Endodermal cell (in vitro differentiated cells): ENCODE measurements at regions not wholly inside any gene's neighbourhood (a gene's known extent, or its start where the extent isn't known, plus 50 kb on each side); places are given as distances from the start of the nearest gene placed in this dataset.

Source experiments
- DNase-seq: peaks from one replicate; pipeline ENCODE4 v3.0.0-alpha.2; 2017
- H3K27ac ChIP-seq: 2 replicates; pipeline ENCODE4 v1.5.1; 2013; ENCODE audit warnings: mild to moderate bottlenecking, low read depth, low read length, moderate library complexity
- H3K27me3 ChIP-seq: 2 replicates; pipeline ENCODE4 v1.6.1; 2013; ENCODE audit warnings: mild to moderate bottlenecking, low read length, moderate library complexity; ENCODE audit not compliant: insufficient read depth, control insufficient read depth, poor library complexity, severe bottlenecking
- H3K36me3 ChIP-seq: 2 replicates; pipeline ENCODE4 v1.7.0; 2013; ENCODE audit warnings: mild to moderate bottlenecking, low read length, moderate library complexity; ENCODE audit not compliant: control insufficient read depth, insufficient read depth
- H3K4me1 ChIP-seq: one replicate; pipeline ENCODE4 v1.7.0; 2013; ENCODE audit warnings: low read length; ENCODE audit not compliant: control insufficient read depth, insufficient read depth
- H3K4me3 ChIP-seq: 2 replicates; pipeline ENCODE4 v1.5.1; 2013; ENCODE audit warnings: mild to moderate bottlenecking, low read length, moderate library complexity
- H3K9ac ChIP-seq: 2 replicates; pipeline ENCODE4 v1.6.1; 2013; ENCODE audit warnings: mild to moderate bottlenecking, low read length, moderate library complexity; ENCODE audit not compliant: poor library complexity, severe bottlenecking; ENCODE audit errors: extremely low read depth
- H3K9me3 ChIP-seq: 2 replicates; pipeline ENCODE4 v1.6.1; 2013; ENCODE audit warnings: mild to moderate bottlenecking, low read length, moderate library complexity; ENCODE audit not compliant: control insufficient read depth
- H3K27ac Mint-ChIP-seq: 2 replicates; pipeline ENCODE4 v1.8.0; 2020; ENCODE audit warnings: mixed read lengths
- H3K27me3 Mint-ChIP-seq: 2 replicates; pipeline ENCODE4 v1.8.0; 2021; ENCODE audit warnings: mild to moderate bottlenecking, mixed read lengths; ENCODE audit not compliant: insufficient read depth
- H3K36me3 Mint-ChIP-seq: 2 replicates; pipeline ENCODE4 v1.8.0; 2020; ENCODE audit warnings: low read depth, mixed read lengths
- H3K4me1 Mint-ChIP-seq: 2 replicates; pipeline ENCODE4 v1.8.0; 2020; ENCODE audit warnings: mixed read lengths
- H3K4me3 Mint-ChIP-seq: 2 replicates; pipeline ENCODE4 v1.8.0; 2020; ENCODE audit warnings: mild to moderate bottlenecking, moderate library complexity, mixed read lengths
- H3K9me3 Mint-ChIP-seq: 2 replicates; pipeline ENCODE4 v1.8.0; 2020; ENCODE audit warnings: mild to moderate bottlenecking, mixed read lengths
- WGBS, 2 experiments: methylation state at CpG; one replicate each; pipeline versions ENCODE4 v1.1.5 to v1.1.7; 2013; ENCODE audit warnings: missing lambda C conversion rate in 2 of 2, mixed read lengths in 1 of 2; ENCODE audit not compliant: insufficient coverage in 1 of 2, insufficient read length in 1 of 2; 5-methylcytosine and 5-hydroxymethylcytosine counted together
- TF ChIP-seq, protein P1 (sequence below): fragments of 200-600 bp; sonication (generic); conservative IDR thresholded peaks from 2 replicates; pipeline ENCODE4 v1.5.0; 2021; ENCODE audit warnings: antibody characterized with exemption, mild to moderate bottlenecking

- Histone ChIP-seq H3K27me3 (no peaks in the 10 kb centered on the region), H3K27ac (no peak overlapping the region), H3K9me3 (no peaks in the 10 kb centered on the region), H3K36me3 (no peaks in the 10 kb centered on the region), H3K9ac (no peak overlapping the region), H3K4me3 (no peak overlapping the region), H3K4me1 (peaks cover 9% of the 10 kb centered on the region)
- Mint-ChIP-seq H3K9me3 (peaks cover 2% of the 10 kb centered on the region), H3K27ac (peak overlapping the region; percentile 76), H3K27me3 (no peaks in the 10 kb centered on the region), H3K36me3 (no peaks in the 10 kb centered on the region), H3K4me1 (peaks cover 35% of the 10 kb centered on the region), H3K4me3 (no peak overlapping the region)
- DNase-seq = peak; percentile 66
- WGBS, 2 experiments = 64 to 66% methylated on average over 6 of the region's 7 CpGs
- TF ChIP-seq, protein P1, sequence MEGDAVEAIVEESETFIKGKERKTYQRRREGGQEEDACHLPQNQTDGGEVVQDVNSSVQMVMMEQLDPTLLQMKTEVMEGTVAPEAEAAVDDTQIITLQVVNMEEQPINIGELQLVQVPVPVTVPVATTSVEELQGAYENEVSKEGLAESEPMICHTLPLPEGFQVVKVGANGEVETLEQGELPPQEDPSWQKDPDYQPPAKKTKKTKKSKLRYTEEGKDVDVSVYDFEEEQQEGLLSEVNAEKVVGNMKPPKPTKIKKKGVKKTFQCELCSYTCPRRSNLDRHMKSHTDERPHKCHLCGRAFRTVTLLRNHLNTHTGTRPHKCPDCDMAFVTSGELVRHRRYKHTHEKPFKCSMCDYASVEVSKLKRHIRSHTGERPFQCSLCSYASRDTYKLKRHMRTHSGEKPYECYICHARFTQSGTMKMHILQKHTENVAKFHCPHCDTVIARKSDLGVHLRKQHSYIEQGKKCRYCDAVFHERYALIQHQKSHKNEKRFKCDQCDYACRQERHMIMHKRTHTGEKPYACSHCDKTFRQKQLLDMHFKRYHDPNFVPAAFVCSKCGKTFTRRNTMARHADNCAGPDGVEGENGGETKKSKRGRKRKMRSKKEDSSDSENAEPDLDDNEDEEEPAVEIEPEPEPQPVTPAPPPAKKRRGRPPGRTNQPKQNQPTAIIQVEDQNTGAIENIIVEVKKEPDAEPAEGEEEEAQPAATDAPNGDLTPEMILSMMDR = no peak
These were observed 190.1 kb downstream of the KLF5 start for GRCh38 chr13:73248711-73249580.

DNA sequence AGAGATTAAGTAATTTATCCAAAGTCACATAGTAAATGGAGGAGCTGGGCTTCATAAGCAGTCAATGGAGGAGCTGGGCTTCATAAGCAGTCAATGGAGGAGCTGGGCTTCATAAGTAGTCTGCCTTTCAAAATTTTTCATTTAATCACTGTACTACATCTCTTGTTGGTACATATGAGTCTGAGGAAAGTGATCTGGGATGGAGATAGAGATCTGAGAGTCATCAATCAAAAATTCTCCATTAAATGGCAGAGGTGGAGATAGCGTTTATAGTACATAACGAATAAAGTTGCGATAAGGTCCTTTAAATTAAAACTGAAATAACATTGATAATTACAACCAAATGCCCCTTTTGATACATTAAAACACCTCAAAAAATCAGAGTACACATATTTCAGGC is 189.3 kb downstream of the KLF5 start:
- 97% methylated on average over 3 of the region's 3 CpGs; no CpG with 5 or more reads in 1 of the 2 experiments for WGBS, 2 experiments

GRCh38 chr13:73245246-73245645 is 186.4 kb downstream of the KLF5 start:
- H3K9me3 Mint-ChIP-seq = peaks cover under 1% of the 10 kb centered on the region
- H3K4me1 ChIP-seq = peaks cover 5% of the 10 kb centered on the region
- no peak overlapping the region for H3K27ac ChIP-seq
- H3K9ac ChIP-seq = no peak overlapping the region
- H3K9me3 ChIP-seq = no peaks in the 10 kb centered on the region
- DNase-seq = no peak
- no peak overlapping the region for H3K4me3 Mint-ChIP-seq
- no peaks in the 10 kb centered on the region for H3K36me3 ChIP-seq
- 91% methylated on average over 6 of the region's 6 CpGs; no CpG with 5 or more reads in 1 of the 2 experiments for WGBS, 2 experiments
- H3K36me3 Mint-ChIP-seq = no peaks in the 10 kb centered on the region
- H3K4me1 Mint-ChIP-seq = peaks cover 21% of the 10 kb centered on the region
- H3K27ac Mint-ChIP-seq = no peak overlapping the region
- no peaks in the 10 kb centered on the region for H3K27me3 Mint-ChIP-seq
- no peak overlapping the region for H3K4me3 ChIP-seq
- H3K27me3 ChIP-seq = no peaks in the 10 kb centered on the region
- TF ChIP-seq, protein P1 = no peak

More for the DNA sequence above, 189.3 kb downstream of the KLF5 start:
- H3K27ac ChIP-seq = no peak overlapping the region
- Mint-ChIP-seq H3K4me3 (no peak overlapping the region), H3K27ac (no peak overlapping the region), H3K9me3 (peaks cover 2% of the 10 kb centered on the region), H3K36me3 (no peaks in the 10 kb centered on the region), H3K4me1 (peaks cover 35% of the 10 kb centered on the region), H3K27me3 (no peaks in the 10 kb centered on the region)
- DNase-seq = no peak
- no peak overlapping the region for H3K9ac ChIP-seq
- H3K36me3 ChIP-seq = no peaks in the 10 kb centered on the region
- H3K27me3 ChIP-seq = no peaks in the 10 kb centered on the region
- H3K4me1 ChIP-seq = peaks cover 9% of the 10 kb centered on the region
- H3K9me3 ChIP-seq = no peaks in the 10 kb centered on the region
- TF ChIP-seq, protein P1 = no peak
- no peak overlapping the region for H3K4me3 ChIP-seq
